IPS DF 6.9 (cell line): ENCODE measurements at regions not wholly inside any gene's neighbourhood (a gene's known extent, or its start where the extent isn't known, plus 50 kb on each side); places are given as distances from the start of the nearest gene placed in this dataset.

ENCODE experiments used
- DNase-seq: peaks from one replicate; pipeline ENCODE4 v3.0.0-alpha.2; 2013; ENCODE audit warnings: low read depth, low spot score
- H3K27ac ChIP-seq: one replicate; pipeline ENCODE4 v1.5.1; 2013; ENCODE audit warnings: low read length, control low read depth
- H3K27me3 ChIP-seq: 2 replicates; pipeline ENCODE4 v1.6.1; 2013; ENCODE audit warnings: mild to moderate bottlenecking, low read length; ENCODE audit not compliant: control insufficient read depth, insufficient read depth
- H3K36me3 ChIP-seq: 2 replicates; pipeline ENCODE4 v1.6.1; 2013; ENCODE audit warnings: low read length; ENCODE audit not compliant: control insufficient read depth, insufficient read depth
- H3K4me1 ChIP-seq: 2 replicates; pipeline ENCODE4 v1.6.1; 2013; ENCODE audit warnings: low read length; ENCODE audit not compliant: control insufficient read depth, insufficient read depth
- H3K4me3 ChIP-seq: 2 replicates; pipeline ENCODE4 v1.5.1; 2013; ENCODE audit warnings: mild to moderate bottlenecking, low read length
- H3K9me3 ChIP-seq: 2 replicates; pipeline ENCODE4 v1.6.1; 2013; ENCODE audit warnings: low read length, inconsistent platforms; ENCODE audit not compliant: control insufficient read depth, insufficient read depth
- WGBS: extraction: QIAGEN DNeasy Blood & Tissue Kit; methylation state at CpG from one replicate; pipeline ENCODE4 v1.1.7; 2013; ENCODE audit warnings: mixed read lengths, missing lambda C conversion rate; ENCODE audit not compliant: insufficient read length, insufficient coverage; 5-methylcytosine and 5-hydroxymethylcytosine counted together

GRCh38 chr21:24636696-24637095 lies 970.6 kb downstream of the MRPL39 start:
- DNase-seq = no peak
- WGBS = no CpG with 5 or more reads among the region's 4 CpGs
- no peaks in the 10 kb centered on the region for H3K36me3 ChIP-seq
- H3K4me1 ChIP-seq = no peaks in the 10 kb centered on the region
- no peaks in the 10 kb centered on the region; the same call in 1 of the 2 replicates for H3K9me3 ChIP-seq
- no peaks in the 10 kb centered on the region for H3K27me3 ChIP-seq
- no peak overlapping the region for H3K4me3 ChIP-seq
- no peak overlapping the region for H3K27ac ChIP-seq

DNA sequence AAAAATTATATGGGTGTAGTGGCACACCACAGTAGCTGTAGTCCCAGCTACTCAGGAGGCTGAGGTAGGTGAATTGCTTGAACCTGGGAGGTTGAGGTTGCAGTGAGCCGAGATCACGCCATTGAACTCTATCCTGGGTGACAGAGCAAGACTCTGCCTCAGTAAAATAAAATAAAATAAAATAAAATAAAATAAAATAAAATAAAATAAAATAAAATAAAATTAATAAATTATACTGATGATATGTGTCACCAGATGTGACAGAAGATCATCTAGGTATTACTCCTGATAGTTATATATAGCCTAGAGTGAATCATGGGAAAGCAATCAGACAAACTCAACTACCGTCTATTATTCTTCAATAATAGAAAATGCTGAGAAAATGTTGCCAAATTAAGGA lies 972.5 kb downstream of the MRPL39 start:
- no peak overlapping the region for H3K4me3 ChIP-seq
- H3K27ac ChIP-seq = no peak overlapping the region
- WGBS = no CpG with 5 or more reads among the region's 3 CpGs
- peaks cover 3% of the 10 kb centered on the region for H3K9me3 ChIP-seq
- no peaks in the 10 kb centered on the region for H3K36me3 ChIP-seq
- DNase-seq = no peak
- no peaks in the 10 kb centered on the region for H3K27me3 ChIP-seq
- no peaks in the 10 kb centered on the region for H3K4me1 ChIP-seq

- Histone ChIP-seq H3K9me3 (peaks cover 4% of the 10 kb centered on the region; the same call in 1 of the 2 replicates), H3K4me3 (no peak overlapping the region), H3K27ac (no peak overlapping the region), H3K36me3 (no peaks in the 10 kb centered on the region), H3K4me1 (no peaks in the 10 kb centered on the region), H3K27me3 (no peaks in the 10 kb centered on the region)
- no CpG with 5 or more reads among the region's 1 CpG for WGBS
- DNase-seq = no peak
Observed at GRCh38 chr21:24628536-24628935, 978.7 kb downstream of the MRPL39 start.

DNA sequence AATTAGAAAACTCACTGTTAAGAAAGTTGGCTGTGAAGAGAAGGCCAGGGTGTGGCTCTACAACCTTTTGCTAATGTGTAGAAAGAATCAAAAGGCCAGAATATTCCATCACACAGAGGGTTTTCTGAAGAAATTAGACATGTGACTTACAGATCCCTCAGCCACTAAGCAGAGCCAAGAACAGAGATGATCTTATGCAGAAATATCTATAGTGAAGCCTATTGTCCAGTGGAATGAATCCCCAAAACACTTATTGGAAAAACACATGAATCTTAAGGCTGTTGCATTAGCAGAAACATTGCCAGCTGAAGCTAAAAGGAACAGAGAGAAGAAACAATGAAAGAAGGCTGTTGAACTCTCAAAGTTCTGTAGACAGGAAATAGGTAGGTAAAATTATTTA lies 979.2 kb downstream of the MRPL39 start:
- H3K4me3 ChIP-seq = no peak overlapping the region

GRCh38 chr21:24617819-24618218 lies 989.5 kb downstream of the MRPL39 start:
- H3K4me3 ChIP-seq = no peak overlapping the region
- no CpG with 5 or more reads among the region's 2 CpGs for WGBS
- DNase-seq = no peak
- H3K4me1 ChIP-seq = no peaks in the 10 kb centered on the region
- no peak overlapping the region for H3K27ac ChIP-seq
- no peaks in the 10 kb centered on the region for H3K27me3 ChIP-seq
- H3K9me3 ChIP-seq = peaks cover 3% of the 10 kb centered on the region
- H3K36me3 ChIP-seq = no peaks in the 10 kb centered on the region

More for the DNA sequence above, 979.2 kb downstream of the MRPL39 start:
- no peaks in the 10 kb centered on the region for H3K36me3 ChIP-seq
- DNase-seq = no peak
- no peaks in the 10 kb centered on the region for H3K27me3 ChIP-seq
- H3K4me1 ChIP-seq = no peaks in the 10 kb centered on the region
- no peak overlapping the region for H3K27ac ChIP-seq
- peaks cover 4% of the 10 kb centered on the region; the same call in 1 of the 2 replicates for H3K9me3 ChIP-seq

- Histone ChIP-seq H3K27me3 (no peaks in the 10 kb centered on the region), H3K36me3 (no peaks in the 10 kb centered on the region), H3K27ac (no peak overlapping the region), H3K4me3 (no peak overlapping the region), H3K4me1 (no peaks in the 10 kb centered on the region), H3K9me3 (peaks cover 2% of the 10 kb centered on the region)
- no peak for DNase-seq
- WGBS = no CpG with 5 or more reads among the region's 3 CpGs
Observed at GRCh38 chr21:24594082-24594481, 1013.2 kb downstream of the MRPL39 start.

DNA sequence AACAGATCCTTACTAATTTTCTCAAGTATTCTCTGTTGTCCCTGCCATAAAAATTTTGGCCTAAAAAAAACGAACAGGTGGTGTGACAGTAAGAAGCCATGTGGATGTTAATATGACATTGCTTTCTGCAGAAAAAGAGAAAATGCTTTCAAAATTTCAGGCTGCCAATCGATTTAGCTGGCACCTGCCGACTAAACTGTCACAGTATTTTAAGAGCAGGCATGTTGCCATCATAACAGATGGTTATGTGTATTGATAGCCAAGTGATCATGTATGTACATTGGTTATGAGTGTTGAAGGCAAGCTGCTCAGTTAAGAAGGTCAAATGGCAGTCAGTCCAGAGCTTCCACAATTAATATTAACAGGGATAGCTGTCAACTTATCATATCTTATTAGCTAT lies 1017.0 kb downstream of the MRPL39 start:
- no peak for DNase-seq
- no peaks in the 10 kb centered on the region for H3K27me3 ChIP-seq
- no CpG with 5 or more reads among the region's 3 CpGs for WGBS
- no peak overlapping the region for H3K4me3 ChIP-seq
- no peak overlapping the region for H3K27ac ChIP-seq
- peaks cover 3% of the 10 kb centered on the region for H3K9me3 ChIP-seq
- H3K4me1 ChIP-seq = no peaks in the 10 kb centered on the region
- no peaks in the 10 kb centered on the region for H3K36me3 ChIP-seq

DNA sequence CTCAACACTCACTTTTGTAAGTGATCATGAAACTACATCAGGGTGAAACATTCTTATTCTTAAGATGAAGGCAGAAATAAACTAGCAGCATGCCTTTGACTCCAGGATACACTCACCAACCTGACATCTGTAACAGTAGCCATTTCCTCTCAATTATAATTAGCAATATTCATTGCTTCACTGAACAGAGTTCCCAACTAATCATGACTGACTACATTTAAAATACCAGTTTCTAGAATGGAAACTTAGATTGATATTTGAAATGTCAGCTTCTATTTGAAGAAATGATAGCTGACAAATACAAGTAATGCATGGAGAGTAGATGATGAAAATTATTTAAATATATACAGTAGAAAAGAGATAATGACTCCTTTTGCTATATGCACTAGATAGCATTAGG lies 1023.8 kb downstream of the MRPL39 start:
- H3K4me3 ChIP-seq = no peak overlapping the region
- H3K36me3 ChIP-seq = no peaks in the 10 kb centered on the region
- H3K27me3 ChIP-seq = no peaks in the 10 kb centered on the region
- DNase-seq = no peak
- H3K4me1 ChIP-seq = no peaks in the 10 kb centered on the region
- H3K9me3 ChIP-seq = peaks cover 1% of the 10 kb centered on the region
- no peak overlapping the region for H3K27ac ChIP-seq

- Histone ChIP-seq H3K27ac (no peak overlapping the region), H3K4me3 (no peak overlapping the region), H3K4me1 (no peaks in the 10 kb centered on the region), H3K9me3 (peaks cover 1% of the 10 kb centered on the region), H3K36me3 (no peaks in the 10 kb centered on the region), H3K27me3 (no peaks in the 10 kb centered on the region)
- WGBS = no CpG with 5 or more reads among the region's 2 CpGs
- no peak for DNase-seq
Observed at GRCh38 chr21:24577301-24577700, 1030.0 kb downstream of the MRPL39 start.

DNA sequence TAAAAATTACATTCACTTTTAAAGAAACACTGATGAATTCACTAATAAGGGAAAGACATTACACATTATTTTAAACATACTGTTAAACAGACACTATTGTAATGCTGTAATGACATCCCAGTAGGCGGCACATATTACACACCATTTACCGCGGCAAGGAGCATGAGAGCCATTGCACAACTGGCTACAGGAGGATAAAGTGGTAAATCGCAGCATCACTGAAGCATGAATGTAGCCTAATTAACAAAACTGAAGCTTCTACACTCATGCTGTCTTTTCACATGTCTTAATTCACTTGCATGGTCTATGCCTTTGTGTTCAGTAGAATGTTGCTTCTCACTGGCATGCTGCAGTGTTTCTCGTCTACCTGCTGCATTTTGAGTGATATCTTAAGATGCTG lies 1046.0 kb downstream of the MRPL39 start:
- H3K4me1 ChIP-seq = no peaks in the 10 kb centered on the region
- no CpG with 5 or more reads among the region's 5 CpGs for WGBS
- H3K27me3 ChIP-seq = no peaks in the 10 kb centered on the region
- H3K27ac ChIP-seq = no peak overlapping the region
- H3K9me3 ChIP-seq = peaks cover 2% of the 10 kb centered on the region; the same call in 1 of the 2 replicates
- no peak for DNase-seq
- H3K36me3 ChIP-seq = no peaks in the 10 kb centered on the region
- H3K4me3 ChIP-seq = no peak overlapping the region

DNA sequence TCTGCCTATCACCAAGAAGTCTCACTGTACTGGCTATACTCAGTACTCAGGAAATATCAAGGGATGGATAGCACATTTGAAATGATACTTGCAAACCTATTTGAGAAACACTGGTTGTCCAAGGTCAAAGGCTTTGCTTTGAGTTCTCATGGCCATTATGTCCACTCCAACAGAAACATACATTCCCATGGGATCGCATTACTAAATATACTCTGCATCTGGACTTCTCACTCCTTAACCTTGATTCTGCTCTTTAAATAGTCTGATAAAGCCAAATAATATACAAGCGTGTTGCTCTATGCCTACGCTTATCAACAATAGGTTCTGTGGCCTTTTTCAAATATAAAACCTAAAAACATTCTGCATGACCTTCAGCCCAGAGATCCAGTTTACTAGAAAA lies 1054.8 kb downstream of the MRPL39 start:
- no peaks in the 10 kb centered on the region for H3K27me3 ChIP-seq
- H3K36me3 ChIP-seq = no peaks in the 10 kb centered on the region
- H3K4me3 ChIP-seq = no peak overlapping the region
- DNase-seq = no peak
- no peak overlapping the region for H3K27ac ChIP-seq
- H3K4me1 ChIP-seq = no peaks in the 10 kb centered on the region
- H3K9me3 ChIP-seq = peaks cover 2% of the 10 kb centered on the region; the same call in 1 of the 2 replicates
- WGBS = no CpG with 5 or more reads among the region's 3 CpGs
